ENCODE measurements at regions not wholly inside any gene's neighbourhood (a gene's known extent, or its start where the extent isn't known, plus 50 kb on each side); places are given as distances from the start of the nearest gene placed in this dataset.

DNA sequence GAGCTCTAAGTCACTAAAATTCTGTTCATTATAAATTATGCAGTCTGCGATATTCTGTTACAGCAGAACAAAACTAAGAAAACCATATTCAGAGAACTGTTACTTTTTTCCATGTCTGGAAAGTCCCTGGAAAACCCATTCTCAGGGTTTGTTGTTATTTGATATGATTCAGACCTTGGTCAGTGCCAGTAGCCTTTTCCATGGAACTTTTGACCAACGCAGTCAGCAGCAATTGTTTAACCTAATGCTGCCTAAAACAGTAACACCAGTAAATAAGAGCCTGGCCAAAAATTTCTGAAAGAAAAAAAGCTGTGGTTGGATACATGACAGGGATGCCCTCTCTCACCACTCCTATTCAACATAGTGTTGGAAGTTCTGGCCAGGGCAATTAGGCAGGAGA lies 402.7 kb downstream of the TBC1D4 start:
- TF ChIP-seq, protein P1, sequence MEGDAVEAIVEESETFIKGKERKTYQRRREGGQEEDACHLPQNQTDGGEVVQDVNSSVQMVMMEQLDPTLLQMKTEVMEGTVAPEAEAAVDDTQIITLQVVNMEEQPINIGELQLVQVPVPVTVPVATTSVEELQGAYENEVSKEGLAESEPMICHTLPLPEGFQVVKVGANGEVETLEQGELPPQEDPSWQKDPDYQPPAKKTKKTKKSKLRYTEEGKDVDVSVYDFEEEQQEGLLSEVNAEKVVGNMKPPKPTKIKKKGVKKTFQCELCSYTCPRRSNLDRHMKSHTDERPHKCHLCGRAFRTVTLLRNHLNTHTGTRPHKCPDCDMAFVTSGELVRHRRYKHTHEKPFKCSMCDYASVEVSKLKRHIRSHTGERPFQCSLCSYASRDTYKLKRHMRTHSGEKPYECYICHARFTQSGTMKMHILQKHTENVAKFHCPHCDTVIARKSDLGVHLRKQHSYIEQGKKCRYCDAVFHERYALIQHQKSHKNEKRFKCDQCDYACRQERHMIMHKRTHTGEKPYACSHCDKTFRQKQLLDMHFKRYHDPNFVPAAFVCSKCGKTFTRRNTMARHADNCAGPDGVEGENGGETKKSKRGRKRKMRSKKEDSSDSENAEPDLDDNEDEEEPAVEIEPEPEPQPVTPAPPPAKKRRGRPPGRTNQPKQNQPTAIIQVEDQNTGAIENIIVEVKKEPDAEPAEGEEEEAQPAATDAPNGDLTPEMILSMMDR (IDR thresholded peaks at IDR 0.05) = no peak
- TF ChIP-seq TAF1 (IDR thresholded peaks at IDR 0.05; ENCODE audit: borderline replicate concordance, low read depth, low read length) (no peak), POLR2AphosphoS5 (IDR thresholded peaks at IDR 0.05; ENCODE audit: low read depth, low read length) (no peak), ELF1 (IDR thresholded peaks at IDR 0.05) (no peak), GABPA (IDR thresholded peaks at IDR 0.05; ENCODE audit: low read depth) (no peak), RAD21 (IDR thresholded peaks at IDR 0.05; ENCODE audit: low read length) (no peak)
- TF ChIP-seq, protein P2, sequence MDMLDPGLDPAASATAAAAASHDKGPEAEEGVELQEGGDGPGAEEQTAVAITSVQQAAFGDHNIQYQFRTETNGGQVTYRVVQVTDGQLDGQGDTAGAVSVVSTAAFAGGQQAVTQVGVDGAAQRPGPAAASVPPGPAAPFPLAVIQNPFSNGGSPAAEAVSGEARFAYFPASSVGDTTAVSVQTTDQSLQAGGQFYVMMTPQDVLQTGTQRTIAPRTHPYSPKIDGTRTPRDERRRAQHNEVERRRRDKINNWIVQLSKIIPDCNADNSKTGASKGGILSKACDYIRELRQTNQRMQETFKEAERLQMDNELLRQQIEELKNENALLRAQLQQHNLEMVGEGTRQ (IDR thresholded peaks at IDR 0.05; ENCODE audit: borderline replicate concordance, low read depth, low read length) = no peak
